Activated effector memory CD4-positive, alpha-beta T cell treated with anti-CD3 and anti-CD28 coated beads, Interleukin-2, amount 50 U/mL, for 16 hours (primary cell): ENCODE measurements at regions not wholly inside any gene's neighbourhood (a gene's known extent, or its start where the extent isn't known, plus 50 kb on each side); places are given as distances from the start of the nearest gene placed in this dataset.

Source experiments
- DNase-seq: peaks from one replicate; pipeline ENCODE4 v3.0.0-alpha.2; 2020

DNA sequence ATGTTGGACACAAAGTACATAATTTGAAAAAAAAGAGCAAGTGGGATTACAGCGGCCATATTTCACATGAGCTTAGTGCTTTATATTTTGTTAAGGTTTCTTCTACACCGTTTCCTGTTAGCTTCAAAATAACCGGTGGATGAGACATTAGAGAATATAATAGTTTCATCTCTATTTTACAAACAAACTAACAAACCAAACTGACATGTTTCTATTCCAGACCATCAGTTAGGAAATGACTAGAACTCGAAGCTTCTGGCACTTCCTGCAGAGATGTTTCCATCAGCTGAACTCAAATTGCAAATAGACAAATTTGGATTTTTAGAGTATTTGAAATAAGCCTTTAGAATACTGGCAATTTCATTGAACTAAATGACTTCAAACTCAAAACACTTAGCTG lies 86.5 kb downstream of the MTRR start:
- no peak for DNase-seq

DNA sequence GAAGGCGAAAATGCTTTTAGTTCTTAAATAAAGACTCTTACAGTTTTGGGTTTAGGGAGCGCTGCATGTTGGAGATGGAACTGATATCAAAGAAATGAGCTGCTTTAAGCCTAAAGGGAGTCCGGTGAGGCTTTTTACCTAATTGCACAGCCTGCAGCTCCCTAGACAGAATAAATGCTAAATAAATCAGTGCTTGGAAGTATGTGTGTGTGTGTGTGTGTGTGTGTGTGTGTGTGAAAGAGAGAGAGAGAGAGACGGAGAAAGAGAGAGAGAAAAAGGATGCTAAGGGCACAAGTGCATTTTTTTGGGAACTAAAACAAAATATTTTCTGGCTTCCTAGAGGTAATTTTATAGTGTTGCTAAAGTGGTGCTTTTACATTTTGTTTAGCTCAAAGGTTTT lies 88.4 kb downstream of the MTRR start:
- DNase-seq: no peak

DNA sequence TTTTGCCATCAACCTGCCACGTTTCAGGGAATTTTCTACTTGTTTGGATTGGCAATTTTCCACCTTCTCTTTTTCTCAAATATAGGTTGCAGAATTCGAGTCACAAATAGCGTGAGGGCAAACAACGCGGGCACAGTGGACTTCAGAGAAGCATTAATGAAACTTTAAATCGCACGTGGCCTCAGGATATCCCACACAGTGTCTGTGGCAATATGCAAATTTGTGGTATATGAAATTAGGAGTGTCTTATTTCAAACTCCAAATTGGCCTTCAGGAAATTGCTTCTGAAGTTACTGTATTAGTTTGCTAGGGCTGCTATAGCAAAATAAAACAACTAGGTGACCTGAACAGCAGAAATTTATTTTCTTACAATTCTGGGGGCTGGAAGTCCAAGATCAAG lies 91.2 kb downstream of the MTRR start:
- DNase-seq: no peak

DNA sequence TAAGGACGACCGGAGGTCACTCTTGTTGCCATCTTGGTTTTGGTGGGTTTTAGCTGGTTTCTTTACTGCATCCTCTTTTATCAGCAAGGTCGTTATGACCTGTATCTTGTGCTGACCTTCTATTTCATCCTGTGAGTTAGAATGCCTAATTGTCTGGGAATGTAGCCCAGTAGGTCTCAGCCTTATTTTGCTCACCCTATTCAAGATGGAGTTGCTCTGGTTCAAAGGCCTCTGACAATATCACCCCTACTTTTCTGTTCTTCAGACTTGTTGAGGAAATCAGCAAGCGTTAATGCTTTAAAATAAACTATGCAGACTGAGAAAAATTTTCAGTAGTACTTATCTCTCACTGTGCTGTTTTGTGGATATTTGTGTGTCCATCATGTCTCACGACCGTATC lies 92.6 kb downstream of the MTRR start:
- DNase-seq: no peak

DNA sequence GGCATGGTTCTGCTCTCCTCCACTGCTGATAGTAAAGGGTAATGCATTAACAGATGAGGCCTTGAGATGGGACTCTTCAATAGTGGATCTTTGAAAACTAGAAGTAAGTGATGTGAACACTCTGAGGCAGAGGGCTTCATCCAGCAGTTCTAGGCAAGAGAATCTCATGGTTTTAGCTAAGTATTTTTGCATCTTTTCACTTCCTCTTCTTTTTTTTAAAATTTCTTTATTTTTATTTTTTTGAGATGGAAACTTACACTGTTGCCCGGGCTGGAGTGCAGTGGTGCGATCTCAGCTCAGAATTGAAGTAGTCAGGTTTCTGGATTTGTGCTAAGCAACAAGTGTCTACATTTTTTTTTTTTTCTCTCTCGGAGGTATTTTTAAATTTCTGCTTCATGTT lies 101.9 kb downstream of the MTRR start:
- no peak for DNase-seq

DNA sequence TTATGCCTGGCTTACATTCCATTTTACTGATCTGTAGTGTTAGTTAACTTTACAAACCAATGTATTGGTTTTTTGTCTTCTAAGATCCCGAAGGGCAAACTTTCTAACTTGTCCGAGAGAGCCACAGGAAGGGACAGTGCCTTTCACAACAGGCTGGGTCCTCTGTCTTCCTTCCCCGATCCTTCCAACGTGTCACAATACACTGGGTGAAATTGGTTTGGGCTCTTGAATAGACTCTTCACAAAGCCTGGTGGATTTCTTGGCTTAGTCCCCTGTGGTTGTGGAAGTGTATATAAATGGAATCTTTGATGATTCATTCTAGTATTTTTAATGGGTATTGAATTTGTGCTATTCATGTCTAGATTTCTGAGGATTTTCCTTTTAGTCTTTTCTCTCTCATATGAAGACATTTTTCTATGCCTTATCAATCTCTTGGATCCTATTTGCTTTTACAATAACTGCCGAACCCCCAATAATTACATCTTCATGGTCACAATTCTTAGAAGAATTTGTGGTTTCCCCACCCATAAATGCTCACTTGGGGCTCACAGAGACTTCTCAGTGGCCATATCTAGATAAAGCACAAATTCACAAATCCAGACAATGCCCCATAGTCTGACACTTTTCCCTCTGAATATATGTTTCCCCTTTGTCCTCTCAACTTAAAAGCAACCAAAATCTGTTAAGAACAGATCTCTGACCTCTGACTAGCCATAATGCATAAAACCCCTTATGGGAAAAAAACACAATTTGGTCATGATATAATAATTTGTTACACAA lies 107.7 kb downstream of the MTRR start:
- no peak for DNase-seq

DNA sequence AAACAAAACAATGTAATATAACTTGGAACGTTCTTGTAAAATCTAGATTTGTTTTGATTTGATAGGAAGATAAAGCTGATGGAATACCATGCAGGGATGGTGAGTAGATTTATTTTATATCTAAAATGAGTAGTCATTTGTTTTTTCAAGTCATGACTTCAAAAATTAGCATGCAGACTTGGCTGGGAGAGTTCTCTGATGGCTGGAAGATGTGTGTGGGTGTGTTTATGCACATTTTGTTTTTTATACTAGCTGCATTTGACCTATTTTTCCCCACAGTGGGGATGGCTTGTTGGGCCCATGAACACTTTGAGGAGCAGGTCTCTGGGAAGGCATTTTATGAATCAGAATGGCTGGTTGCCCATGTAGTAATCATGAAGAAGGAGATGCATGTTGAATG lies 109.2 kb downstream of the MTRR start:
- no peak for DNase-seq

DNA sequence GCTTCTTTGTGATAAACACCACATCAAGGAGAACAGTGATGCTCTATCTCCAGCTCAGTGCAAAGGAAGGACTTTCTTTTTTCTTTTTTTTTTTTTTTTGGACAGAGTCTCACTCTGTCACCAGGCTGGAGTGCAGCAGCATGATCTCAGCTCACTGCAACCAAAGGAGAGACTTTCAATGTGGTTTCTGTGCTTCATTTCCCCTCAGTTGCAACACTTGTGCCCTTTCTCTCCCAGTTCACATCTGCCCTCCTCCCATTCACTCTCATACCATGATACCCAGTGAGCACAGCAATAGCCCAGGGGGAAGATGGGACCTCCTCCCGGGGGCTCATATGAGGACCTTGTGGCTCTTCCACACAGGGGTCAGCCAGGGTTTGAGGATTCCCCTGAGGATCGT lies 110.0 kb downstream of the MTRR start:
- no peak for DNase-seq

DNA sequence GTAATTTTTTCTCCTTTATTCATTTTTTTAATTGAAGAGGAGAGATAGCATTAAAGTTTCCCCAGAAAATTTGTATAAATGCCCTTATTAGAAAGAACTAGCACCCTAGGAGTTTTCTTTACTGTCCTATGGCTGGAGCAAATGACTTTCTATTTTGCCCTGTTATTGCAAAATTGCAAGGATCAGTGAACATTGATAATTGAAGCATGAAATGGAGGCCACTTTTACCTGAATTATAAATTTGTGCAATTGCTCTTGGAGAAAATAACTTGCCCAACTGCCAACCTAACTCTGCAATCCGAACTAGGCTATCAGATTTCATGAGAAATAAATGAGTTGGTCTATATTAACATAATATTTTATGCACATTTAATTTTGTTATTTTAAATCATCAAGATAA lies 111.9 kb downstream of the MTRR start:
- no peak for DNase-seq

DNA sequence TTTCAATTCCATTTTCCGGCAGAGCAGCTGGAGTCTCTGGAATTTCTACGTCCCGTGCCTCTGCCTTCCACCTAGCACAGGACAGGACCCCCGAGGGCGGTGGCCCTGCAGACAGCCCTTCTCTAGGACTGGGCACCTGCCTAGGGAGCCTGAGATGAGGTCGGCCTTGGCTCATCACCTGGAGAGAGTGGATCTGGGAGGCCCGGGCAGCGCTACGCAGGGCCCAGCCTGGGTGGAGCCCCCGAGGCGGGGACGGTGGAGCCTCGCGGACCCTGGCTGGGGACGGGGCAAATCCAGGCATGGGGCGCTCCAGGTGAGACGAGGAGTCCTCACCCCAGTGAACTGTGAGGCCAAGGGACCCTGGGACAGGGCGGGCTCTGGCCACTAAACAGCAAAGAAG lies 114.5 kb downstream of the MTRR start:
- no peak for DNase-seq

DNA sequence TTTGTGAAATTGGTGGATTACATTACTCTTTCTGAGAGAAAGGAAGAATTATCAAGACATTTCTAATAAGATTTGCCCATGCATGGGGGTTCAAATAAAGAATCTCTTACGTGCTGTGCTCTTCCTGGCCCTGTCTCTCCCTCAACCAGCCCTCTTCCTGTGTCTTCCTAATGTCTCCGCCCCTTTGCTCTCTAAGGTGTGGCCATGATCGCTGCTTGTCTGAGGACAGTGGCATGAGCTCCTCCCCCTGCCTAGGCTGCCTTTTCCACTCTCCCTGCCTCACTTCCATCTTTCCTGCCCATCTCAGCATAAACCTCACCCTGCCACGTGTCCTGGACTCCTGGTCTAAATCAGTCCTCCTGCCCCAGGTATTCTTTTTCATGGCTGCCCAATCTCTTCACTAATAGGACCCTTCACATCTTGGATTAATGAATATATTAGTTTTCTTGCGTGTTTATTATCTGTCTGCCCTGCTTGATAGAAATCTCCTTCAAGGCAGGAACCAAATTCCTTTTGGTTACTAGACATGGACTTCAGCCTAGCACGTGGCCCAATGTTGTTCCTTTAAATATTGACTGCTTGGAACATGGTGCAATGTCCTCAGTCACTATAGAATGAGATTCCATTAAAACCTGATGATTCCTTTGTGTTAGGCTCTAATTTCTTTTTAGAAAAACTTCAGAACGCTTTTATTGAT lies 122.3 kb downstream of the MTRR start:
- DNase-seq: no peak

DNA sequence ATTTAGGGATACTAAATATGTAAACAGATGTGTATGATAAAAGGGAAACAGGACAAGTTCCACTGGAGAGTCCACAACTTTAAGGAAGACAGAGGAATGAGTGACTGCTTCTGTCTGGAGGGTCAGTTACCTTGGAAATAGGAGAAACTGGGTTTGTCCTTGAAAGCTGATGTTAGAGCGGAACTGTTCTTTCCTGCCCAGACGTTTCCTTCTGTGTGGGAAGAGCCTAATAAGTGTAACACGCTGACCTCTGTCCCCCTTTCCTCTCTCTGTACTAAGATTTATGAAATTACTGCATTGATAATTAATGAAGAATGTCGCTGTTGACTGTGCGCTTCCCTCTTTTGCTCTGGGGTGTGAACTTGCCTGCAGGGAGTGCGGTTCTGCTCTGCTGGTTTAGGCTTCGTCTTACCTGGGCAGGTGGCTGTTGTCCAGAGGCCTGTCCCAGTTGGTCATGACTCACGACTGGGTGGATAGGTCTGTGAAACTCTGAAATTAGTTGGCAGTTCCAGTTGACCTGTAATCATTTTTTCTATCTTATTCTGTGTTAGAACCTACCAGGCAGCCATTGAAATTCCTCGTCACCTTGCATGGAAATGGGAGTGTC lies 126.8 kb downstream of the MTRR start:
- no peak for DNase-seq

DNA sequence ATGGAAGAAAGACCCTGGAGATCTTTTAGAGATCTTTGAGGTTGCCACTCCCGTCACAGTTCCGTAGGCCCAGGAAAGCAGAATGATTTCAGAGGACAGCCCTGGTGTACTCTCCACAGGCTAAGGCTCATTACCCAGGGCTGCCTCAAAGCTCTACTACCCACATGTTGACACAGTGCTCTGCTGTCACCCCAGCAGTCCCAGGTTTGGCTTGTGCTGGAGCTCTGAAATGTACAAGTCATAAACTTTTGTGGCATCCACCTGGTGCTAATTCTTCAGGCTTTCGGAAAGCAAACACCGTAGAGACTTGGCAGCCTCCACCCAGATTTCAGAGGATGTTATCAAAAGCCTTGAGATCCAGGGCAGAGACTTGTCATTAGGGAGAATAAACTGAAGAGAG lies 136.5 kb downstream of the MTRR start:
- no peak for DNase-seq

DNA sequence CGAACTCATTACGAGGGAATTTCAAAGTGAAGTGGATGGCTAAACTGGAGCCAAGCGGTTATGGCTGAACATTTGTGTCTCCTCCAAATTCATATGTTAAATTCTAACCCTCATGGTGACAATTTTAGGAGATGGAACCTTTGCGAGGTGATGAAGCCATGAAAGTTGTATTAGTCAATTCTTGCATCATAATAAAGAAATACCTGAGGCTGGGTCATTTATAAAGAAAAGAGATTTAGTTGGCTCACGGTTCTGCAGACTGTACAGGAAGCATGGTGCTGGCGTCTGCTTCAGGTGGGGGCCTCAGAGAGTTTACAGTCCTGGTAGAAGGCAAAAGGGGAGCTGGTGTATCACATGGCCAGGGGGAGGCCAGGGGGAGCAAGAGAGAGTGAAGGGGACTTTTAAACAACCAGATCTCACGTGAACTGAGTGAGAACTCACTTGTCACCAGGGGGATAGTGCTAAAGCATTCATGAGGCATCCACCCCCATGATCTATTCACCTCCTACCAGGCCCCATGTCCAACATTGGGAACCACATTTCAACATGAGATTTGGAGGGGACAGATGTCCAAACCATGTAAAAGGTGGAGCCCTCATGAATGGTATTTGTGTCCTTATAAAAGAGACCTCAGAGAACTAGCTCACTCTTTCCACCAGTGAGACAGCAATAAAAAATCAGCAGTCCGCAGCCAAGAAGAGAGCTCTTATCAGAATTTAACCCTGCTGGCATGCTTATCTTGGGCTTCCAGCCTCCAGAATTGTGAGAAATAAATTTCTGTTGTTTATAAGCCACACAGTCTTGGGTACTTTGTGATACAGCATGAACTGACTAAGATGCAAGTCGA lies 143.4 kb downstream of the MTRR start:
- no peak for DNase-seq

DNA sequence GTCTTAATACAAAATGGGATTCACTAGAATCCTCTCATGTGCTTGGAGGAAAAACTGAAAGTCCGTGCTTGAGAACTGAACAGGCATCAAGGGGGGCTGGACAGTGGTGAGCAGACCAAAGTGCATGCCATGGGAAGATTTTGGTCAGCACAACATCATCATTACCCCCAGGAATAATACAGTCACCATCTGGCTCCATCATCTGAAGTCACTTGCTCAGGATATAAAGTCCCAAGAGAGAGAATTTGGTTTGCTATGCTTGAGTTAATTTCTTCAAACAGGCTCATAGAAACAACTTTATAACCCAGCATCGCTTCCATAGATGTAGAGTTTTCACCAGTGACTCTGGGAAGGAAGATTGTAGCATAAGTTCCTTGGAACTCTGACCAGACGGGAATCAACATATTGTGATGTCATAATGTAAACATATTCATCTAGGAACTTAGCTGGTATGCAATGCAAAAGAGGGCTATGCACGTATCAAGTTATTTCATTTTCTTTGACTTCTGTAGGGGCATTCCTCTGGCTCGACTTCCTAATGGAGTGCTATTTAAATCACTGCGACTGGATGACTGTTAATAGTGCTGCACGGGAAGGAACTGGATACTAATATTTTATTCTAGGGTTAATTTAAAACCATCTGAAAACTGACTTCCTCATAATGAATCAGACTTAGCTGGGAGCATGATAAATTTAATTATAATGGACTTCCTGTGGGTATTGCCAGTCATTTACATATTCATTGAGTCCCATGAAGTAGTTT lies 145.2 kb downstream of the MTRR start:
- no peak for DNase-seq

DNA sequence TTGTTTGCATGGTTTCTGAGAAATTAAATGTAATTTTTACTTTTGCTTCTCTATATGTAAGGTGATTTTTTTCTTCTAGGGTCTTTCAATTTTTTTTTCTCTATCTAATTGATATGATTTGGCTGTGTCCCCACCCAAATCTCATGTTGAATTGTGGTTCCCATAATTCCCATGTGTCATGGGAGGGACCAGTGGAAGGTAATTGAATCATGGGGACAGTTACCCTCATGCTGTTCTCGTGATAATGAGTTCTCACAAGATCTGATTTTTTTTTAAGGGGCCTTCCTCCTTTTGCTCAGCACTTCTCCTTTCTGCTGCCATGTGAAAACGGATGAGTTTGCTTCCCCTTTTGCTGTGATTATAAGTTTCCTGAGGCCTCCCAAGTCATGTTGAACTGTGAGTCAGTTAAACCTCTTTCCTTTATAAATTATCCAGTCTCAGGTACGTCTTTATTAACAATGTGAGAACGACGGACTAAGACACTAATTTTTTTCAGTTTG lies 150.8 kb downstream of the MTRR start:
- DNase-seq: no peak

DNA sequence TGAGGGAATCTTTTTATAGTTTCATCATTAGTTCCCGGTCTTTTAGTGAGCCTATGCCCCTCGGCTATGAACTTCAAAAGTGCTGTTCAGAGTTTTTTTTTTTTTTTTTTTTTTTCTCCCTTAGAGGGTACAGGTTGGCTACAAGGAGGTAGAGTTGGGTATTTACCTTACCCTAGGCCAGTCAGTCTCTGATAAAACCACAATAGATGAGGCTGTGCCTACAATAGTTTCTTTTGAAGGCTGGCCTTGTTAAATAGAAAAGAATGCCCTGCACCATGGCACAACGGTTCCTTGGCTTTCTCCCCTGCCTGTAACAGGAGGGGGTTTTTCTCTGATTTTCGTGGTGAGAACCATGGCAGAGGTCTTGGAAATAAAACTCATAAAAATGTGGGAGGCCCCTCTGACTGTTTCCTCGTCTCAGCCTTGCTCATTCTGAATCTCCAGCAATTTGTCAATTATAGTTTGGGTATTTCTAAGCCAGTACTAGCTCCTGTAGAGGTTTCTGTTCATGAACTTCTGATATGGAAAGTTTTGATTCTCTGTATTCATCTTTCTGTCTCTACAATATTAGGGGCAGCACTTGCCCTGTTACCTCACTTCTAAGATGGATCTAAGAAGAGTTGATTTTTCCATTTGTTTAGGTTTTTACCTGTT lies 152.0 kb downstream of the MTRR start:
- no peak for DNase-seq

DNA sequence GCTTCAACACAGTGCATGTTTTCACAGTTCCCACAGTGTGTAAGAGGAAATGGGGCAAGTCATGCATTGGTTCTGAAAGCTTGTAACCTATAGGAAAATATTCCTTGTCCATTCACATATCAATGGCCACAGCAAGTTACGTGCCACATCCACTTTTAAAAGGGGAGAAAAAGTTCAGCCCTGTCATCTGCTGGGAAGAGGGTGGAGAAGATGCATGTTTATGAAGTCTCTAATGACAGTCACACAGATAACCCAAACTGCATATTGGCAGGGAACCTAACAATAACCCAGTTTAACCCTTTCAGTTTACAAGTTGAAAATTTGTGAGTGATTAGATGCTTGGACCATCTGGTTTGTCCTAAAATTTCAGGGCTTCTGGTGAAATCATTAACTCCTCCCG lies 159.3 kb downstream of the MTRR start:
- DNase-seq: no peak

DNA sequence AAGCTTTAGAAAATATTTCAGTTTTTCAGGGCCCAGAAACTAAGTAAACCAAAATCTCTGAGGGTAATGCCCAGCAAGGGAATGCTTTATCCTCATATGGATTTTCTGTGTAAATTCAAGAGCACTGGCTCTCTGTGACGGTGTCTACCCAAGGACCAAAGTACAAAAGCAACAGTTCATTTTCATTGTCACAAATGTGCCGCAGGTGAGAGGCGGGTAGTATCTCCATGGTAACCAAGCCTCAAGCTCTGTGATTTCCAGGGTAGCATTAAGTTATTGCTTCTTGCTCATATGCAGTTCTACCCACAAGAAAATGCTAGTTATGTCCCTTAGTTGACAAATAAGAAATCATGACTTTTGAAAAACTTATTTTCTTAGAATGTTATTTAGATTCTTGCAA lies 164.3 kb downstream of the MTRR start:
- DNase-seq: no peak

DNA sequence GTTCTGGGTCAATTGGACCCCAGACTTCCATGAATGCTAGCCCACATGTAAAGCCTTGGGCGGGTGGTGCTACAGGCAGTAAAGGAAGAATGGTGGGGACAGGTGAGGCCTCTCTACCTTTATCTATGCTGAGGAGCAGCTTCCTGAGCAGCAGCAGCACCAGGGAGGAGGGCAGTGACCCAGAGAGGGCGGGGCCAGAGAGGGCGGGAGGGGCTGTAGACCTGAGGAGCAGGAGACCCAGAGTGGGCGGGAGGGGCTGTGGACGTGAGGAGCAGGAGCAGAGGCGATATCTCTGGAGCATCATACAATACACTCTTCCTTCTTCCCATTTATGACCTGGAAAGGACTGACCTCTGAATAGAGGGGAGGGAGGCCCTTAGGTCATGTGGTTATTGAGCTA lies 165.9 kb downstream of the MTRR start:
- no peak for DNase-seq

DNA sequence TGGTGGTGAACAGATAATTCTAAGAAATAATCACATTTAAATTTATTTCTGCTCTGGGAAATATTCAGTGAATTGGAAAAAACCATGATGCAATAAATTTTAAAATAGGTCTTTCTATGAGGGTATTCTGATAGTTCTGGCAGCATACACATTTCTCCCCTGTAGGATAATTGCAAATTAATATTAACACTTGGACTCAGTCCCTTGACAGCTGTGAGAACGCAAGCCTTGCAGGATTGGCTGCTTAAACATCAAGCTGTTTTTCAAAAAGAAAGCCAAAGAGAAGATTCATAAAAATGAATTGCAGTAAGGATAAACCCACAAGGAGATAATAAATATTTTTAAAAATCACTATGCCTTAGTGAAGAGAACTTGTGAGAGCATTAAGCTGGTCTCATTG lies 180.0 kb downstream of the MTRR start:
- no peak for DNase-seq

DNA sequence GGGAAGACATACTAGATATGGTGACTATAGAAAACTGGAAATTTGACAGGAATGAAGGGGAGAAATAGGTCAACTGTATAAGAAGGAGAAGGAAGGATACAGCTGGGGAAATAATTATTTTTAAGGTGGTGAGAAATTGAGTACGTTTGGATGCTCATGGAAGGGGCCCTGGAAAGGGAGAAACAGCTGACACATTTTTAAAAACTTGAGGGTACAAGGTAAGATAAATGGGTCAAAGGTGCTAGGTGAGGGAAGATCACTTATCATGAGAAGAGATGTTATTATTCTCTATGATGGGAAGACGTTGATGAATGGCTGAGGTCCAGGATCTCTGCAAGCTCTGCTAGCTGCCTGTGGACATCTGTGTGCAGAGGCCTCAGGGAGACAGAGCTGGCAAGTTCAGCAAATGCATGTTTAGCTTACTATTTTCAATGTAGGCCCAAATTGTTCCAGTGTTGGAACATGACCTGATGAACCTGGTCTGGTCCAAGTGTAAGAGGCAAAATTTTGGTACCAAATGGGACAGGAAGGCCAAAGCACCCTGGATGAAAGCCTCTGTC lies 181.7 kb downstream of the MTRR start:
- DNase-seq: no peak
